ENCODE measurements at regions not wholly inside any gene's neighbourhood (a gene's known extent, or its start where the extent isn't known, plus 50 kb on each side); places are given as distances from the start of the nearest gene placed in this dataset.
"Not testable (repeated sequence)": the region's sequence is repeated elsewhere in the genome, so short reads cannot be mapped to it uniquely, and the experiment has no call there.

DNA sequence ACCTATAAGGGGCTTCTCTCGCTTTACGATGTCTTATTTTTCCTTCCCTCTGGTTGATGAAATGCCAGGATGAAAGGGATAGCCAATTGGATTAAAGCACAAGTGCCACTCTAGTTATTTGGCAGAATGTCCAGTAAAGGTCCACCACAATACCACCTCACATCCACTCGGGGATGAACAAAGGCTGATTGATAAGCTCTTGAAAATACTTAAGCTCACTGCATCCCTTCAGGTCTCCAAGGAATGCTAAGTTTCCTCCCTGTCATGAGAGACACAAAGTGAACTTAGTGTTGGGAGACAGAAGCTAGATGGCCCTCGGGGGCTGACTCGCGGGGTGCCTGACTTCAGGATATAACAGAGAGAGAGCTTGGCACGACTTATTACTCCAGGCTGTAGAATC, 185.9 kb upstream of the ZNF644 start:
- not testable (repeated sequence) for DNase-seq

DNA sequence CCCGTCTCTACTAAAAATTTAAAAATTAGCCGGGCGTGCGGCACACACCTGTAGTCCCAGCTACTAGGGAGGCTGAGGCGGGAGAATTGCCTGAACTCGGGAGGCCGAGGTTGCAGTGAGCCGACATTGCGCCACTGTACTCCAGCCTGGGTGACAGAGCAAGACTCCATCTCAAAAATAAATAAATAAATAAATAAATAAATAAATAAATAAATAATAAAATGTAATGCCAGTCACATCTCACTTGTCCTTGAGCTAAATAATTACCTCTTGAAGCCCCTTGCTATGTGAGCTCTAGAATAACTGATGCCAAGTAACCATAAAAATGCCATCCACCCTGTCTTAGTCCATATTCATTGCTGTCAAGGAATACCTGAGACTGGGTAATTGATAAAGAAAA, 182.3 kb upstream of the ZNF644 start:
- not testable (repeated sequence) for DNase-seq

DNA sequence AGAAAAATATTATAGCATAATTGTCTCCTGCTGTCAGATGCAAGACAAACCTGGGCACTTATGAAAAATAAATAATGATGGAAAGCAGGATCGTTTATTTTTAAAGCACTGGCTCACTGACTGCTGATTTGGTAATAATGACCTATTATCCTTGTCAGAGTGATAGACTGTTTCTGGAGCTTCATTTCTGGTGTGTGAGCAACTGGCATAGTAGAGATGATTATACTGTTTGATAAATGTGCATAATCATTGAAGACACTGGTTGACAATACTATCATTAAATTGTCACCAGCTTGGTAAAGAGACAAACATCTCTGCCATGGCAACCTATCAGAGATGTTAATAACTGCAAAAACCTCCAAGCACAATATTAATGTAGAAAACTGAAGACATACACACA, 179.9 kb upstream of the ZNF644 start:
- DNase-seq = no peak

DNA sequence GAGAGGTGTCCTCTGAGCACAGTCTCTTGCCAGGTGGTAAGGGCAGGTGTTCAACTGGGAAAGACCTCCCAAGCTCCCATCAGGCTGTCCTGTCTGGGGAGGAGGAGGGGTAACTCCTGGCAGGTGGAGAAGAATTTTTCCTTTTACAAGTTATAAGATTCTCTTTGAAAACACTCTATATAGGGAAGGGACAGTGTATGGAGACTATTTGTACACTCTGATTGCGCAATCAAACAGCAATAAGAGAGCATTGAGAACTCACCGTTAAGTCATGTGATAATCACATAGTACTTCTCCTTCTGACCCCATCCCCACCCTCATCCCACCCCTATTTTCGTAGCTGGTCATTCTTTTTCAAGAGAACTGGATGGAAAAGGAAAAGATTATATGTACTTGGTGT, 179.3 kb upstream of the ZNF644 start:
- DNase-seq = no peak

DNA sequence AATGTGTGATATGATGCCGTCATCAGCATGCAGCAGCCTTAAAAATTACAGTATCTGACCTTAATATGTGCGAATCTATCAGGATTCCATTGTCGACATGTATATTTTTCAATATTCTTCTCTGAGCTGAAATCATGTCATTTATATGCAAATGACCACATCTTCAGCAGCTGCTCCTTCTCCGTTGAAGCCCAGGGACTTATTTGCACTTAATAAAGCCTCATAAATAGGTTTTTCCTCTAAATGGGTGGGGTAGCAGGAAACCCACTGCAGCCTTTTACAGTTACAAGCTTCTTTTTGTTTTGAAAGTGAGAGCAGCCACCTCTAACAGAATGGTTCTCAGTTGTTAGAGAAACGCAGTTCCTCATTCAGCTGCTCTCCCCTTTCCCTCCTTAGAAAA, 178.8 kb upstream of the ZNF644 start:
- no peak for DNase-seq

DNA sequence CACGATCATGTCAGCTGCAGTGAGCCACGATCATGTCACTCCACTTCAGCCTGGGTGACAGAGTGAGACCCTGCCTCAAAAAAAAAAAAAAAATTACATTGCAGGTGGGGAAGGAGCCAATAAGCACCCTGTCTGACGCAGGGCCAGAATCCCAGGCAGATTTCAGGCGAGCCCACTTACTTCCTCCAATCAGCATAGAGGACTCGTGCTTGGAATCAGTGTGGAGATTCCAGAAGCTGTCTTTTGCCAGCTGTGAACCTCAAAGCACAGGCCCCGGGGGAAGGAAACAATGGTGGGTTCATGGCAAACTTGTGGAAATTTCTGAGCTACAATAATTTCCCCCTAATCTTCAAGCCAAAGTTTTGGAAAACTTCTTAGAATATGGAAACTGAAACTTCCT, 178.2 kb upstream of the ZNF644 start:
- DNase-seq = no peak

DNA sequence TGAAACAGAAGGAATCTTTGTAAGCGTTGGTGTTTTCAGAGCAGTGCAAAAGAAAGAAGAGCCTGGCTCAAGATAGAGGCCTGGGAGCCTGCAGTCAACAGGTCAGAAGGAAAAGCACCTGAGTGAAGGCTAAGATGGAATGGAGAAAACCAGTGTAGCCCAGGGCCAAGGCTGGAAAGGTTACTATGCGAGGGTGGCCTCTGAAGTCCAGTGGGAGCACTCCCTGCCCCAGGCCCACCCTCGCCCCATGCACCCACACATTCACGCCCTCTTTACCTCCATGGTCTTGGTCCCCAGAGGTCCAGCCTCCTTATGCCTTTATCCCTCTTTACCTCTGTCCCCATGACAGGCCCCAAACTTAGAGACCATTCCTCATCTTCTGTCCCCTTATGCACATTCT, 169.2 kb upstream of the ZNF644 start:
- no peak for DNase-seq

DNA sequence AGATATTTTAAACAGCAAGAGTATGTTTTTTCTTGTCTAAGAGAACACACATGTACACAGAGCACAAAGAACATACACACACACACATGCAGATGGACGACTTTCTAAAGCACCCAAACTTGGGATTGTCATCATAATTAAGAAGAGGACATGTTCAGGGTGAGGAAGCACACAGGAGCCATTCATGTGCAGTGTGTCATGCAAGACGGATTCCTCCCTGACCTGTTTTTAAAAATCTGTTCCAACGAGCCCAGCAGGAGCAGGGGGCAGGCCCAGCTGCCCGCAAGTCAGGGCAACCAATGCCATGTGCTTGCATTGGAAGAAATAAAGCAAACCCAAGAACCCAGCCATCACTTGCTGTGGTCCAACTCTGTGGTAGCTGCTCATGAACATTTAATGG, 167.3 kb upstream of the ZNF644 start:
- no peak for DNase-seq

DNA sequence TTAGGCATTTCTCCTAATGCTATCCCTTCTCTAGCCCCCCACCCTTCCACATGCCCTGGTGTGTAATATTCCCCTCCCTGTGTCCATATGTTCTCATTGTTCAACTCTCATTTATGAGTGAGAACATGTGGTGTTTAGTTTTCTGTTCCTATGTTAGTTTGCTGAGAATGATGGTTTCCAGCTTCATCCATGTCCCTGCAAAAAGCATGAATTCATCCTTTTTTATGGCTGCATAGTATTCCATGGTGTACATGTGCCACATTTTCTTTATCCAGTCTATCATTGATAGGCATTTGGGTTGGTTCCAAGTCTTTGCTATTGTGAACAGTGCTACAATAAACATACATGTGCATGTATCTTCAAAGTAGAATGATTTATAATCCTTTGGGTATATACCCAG, 161.0 kb upstream of the ZNF644 start:
- DNase-seq = not testable (repeated sequence)

DNA sequence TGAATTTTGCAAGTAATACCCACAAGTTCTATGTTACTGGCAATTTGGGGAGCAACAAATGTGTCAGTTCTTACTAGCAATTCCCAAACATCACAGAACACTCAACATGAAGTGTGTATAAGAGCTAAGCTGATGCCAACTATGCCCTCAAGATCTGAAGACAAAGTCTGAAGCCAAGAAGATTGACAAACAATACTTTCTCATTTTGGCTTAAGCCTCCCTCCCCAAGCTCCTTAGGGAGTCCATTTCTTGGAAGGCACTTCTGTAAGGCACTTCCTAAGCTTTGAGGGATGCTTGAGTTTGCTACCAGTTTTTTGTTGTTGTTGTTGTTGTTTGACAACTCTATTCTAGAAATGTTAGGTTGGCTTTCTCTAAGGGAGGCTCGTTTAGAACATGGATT, 154.4 kb upstream of the ZNF644 start:
- DNase-seq = no peak

DNA sequence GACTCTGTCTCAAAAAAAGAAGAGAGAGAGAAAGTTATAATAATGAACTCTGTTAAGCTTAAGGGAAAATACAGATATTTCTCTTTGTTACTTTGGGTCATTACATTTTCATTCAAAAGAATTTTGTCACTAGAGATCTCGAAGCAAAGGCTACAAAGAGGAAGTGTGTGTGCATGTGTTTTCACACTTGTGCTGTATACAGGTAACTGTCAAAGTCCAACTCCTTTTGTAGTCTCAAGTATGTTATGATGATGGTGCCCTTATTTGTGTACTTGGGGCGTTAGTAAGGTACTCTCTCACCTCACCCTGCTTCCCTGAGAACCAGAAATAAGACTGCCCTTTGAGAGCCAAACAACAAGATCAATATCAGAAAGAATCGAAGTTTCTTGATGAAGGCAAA, 152.9 kb upstream of the ZNF644 start:
- no peak for DNase-seq

DNA sequence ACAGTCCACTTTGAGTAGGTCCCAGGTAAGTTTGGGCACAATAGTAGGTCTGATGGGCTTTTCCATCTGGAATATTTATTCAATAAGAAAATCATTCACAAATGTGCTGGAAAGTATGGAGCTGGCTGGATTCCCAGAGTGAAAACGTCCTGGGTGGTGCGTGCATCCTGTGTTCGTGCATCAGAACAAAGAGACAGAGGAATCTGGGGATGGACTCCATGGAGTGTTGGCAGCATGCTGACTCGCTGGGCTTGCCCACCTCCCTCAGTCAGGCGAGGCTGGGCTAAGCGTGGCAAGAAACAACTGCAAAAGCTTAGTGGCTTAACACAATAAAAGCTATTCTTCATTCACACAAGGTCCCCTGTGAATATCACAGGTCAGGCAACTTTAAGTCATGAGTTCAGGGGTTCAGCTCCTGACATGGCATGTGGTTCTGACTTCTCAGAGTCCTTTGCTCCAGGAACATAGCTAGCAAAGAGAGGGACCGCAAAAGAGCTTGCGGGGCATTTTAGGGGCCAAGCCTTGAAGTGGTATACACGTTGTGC, 151.6 kb upstream of the ZNF644 start:
- no peak for DNase-seq

DNA sequence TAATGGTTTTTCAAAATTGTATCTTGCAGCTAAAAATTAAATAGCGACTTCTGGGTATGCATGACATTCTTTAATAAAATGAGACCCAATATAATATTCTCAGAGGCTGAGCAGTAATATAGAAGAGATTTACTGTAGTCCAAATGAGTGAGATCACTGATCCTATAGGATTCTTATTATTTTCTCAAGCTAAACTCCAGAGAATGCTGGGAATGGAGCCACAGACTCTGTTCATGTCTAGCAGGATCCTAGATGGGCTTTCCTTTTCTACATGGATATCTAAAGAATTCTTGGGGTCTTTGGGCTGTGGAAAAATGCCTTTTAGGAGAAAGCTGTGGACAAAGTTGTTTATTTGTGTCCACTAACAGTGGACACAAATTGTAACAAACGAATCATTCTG, 150.7 kb upstream of the ZNF644 start:
- no peak for DNase-seq

DNA sequence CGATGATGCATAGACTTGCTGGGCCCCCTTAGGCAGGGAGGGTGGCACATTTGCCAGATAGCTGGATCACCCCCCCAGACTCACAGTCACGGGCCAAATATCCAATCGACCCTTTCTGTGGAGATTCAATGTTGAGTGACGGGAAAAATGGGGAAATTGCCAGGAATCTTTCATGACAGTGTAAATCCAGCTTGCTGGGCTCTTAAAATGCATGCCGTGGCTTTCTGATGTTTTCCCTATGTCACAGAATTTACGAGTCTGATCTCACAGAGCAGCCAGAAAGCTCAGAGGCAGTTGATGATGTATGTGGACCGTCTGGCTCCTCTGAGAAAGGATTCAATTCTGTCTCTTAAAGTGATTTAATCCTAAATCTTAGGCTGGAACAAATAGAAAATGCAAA, 150.1 kb upstream of the ZNF644 start:
- peak; percentile 74 for DNase-seq

DNA sequence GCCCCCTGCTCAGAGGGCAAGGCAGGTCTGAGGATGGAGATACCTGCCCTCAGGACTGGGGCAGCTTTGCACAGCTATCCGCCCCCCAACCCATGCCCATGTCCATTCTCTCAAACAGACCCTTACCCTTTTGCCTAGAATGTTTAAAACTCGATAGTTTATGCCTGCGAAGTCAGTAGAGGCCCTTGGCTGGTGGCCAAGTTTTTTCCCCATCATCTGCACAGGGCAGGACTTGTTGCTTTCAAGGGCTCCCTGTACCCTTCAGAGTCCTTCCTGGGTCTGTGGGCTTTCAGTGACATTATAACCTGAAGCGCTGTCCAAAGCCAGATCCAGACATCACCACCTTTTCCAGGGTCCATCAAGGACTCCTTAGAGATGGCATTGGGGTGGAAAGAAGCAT, 148.7 kb upstream of the ZNF644 start:
- DNase-seq = no peak

DNA sequence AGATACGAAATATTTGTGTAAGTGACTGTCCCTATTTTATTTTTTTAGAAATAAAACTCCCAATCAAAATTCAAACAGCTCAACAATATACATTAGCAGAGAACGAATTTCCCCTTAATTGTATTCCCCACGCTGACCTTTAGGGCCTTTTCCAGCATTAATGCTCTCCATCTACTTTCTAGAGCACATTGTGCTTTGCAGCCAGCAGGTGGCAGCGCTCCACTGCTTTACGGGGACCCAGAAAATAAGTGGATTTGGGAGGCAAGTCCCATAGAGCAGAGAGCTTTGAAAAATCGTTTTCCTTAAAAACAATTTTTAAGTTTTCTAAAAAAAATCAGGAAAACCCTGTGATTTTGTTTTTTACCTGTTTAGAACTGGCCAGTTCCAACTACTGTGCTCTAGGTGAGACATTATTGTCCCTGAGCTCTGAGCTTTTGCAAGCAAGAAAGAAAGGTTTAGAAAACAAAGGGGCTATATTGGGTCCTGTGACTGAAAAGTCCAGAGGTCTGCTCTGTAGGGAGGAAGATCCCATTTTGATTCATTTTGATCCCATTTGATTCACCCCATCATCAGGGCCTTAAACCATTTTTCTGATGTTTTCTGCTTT, 144.4 kb upstream of the ZNF644 start:
- peak; percentile 50 for DNase-seq

DNA sequence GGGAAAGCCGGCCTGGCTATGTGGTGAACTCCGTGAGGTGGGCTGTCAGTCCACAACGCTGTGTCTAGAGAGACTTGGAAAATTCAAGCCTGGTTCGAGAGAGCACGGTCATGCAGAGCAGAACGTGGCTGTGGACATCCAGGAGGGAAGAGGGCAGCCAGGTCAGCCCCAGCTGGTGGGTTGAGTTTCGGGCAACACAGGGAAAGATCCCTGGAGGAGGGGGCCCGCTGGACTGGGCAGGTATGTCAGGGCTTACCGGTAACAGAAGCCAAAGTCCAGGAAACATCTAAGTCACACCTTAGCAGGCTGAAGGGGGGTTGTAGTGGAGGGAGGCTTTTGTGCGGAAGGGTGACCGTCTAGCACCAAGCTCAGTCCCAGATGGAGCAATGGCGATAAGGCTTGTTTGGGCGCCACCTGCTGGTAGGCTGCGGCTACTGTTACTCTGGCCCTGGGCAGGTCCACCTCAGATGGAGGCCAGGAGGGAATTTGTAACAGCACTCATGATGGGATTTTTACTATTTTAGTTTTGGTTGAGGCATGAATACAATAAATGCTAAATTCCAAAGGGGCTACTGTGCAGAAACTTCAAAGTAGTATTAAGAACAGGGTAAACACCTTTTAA, 143.3 kb upstream of the ZNF644 start:
- DNase-seq = peak; percentile 66

DNA sequence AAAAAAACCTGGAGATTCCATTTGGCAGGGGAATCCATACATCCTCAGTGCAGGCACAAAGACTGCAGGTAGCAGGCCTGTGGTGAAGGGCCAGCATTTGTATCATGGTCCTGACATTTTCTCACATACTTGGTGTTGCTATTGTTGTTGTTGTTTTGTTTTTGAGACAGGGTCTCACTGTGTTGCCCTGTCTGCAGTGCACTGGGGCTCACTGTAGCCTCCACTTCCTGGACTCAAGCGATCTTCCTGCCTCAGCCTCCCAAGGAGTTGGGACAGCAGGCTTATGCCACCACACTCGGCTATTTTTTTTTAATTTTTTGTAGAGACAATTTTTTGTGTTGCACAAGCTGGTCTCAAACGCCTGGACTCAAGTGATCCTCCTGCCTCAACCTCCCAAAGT, 140.8 kb upstream of the ZNF644 start:
- no peak for DNase-seq

DNA sequence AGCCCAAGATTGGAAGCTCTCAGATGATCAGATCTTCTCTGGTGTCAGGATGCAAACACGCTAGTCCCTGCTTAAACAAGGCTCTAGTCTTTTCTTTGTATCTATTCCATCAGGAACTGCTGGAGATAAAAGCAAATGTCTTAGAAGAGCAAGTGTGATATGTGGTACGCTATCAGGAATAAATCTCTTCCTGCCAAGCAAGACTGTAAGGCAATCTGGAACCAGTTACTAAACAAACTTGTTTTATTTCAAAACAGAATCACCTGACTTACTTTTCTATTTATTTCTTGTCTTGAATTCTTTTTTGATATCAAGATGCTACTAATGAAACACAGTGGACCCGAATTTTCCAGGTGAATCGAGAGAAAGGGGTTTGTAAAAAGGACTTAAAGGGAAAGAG, 139.9 kb upstream of the ZNF644 start:
- DNase-seq = no peak

DNA sequence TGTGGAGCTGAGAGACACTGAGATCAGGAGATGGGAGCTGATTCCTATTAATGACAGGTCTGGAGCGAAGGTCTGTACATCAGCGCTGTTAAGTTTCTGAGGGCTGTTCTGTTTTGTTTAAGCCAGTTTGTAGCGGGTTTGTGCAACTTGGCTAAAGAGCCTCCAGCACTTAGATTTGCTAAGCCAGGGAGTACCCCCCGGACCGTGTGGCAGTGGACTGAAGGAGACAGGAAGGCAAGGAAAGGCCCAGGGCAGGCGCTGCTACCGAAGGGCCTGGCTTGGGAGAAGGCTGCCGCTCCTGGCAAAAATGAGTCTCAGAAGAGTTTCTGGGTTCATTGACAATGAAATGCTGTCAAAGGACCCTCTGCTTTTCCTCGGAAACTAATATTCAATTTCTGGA, 139.3 kb upstream of the ZNF644 start:
- DNase-seq = no peak

DNA sequence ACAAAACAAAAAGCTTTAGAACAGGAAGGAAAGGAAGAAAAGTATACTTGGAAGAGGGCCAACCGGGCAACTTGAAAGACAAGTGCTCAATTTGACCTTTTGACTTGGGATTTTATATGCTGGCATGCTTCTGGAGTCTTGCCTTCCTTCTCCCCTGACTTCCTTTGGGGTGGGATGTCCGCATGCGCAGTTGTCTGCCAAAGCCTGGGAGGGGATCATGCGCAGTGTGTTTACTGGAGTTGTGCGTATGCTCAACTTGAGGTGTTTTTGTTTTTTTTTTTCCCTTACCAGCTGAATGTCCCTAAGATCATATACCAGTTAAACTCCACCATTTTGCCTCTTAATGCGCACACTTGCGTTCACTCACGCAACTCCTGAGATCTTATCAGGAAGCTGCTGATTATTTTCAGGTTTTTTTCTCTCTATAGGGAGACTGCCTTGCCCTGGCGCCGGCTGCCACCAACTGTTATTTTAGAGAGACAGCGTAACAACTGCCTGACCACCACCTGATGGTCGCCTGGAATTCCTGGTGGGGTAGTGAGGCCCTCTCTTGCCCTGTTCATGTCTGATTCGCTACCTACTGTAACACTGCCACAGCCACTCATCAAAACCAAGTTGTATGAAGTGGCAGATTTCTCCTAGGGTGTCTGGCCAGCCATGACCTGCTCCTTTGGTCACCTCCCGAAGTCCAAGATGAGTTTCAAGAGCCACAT, 138.7 kb upstream of the ZNF644 start:
- no peak for DNase-seq

DNA sequence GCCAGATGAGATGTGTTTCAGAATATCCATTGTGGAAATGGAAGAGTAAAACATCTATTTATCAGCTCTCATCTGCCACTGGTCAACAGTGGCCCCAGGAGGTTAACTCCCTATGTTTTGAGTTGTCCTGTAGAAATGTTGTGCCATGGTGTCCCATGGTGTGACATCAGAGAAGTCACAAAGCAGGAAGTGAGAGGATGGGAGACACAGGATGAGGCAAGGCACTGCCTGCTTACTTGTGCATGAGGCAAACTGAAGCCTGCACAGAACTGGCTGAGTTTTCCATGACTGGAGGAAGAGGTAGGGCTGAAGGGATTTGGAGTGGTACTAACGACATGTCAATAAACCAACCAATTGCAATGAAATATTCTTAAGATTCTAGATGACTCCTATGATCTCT, 131.5 kb upstream of the ZNF644 start:
- no peak for DNase-seq

DNA sequence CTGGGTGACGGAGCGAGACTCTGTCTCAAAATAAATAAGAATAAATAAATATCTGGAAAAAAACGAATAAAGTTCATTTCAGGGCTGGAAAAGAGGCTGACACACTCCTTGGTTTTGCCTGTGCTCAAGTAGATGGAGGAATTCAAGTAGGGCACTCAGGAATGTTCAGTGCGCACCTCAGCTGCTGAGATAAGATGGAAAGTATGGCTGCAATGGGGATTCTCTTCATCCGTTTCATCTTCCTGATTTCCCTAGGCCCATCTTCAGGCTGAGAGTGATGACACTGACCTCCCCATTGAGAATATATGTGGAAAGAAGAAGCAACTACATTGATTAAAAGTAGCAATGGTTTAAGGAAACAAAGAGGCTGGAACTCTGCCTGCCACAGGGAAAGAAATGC, 130.5 kb upstream of the ZNF644 start:
- no peak for DNase-seq

DNA sequence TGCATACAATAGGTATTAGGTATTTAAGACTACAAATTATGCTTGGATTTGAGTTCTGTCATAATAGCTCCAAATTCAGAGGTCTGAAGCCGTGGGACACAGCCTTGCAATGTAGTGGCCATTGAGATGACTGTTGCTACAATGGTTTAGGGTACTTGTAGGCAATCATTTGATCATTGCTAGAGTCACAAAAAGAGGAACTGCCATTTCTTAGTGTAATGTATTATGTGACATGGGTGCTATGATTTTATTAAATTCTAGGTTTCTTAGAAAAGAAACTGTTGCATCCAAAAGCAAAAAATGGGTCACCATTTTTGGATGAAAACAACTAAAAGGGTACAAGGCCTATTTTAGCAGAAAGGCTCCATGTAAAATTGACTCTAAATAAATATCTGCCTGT, 129.9 kb upstream of the ZNF644 start:
- DNase-seq = no peak

Data from left kidney (tissue), 1 donor.